GM19043 (cell line): ENCODE measurements at regions not wholly inside any gene's neighbourhood (a gene's known extent, or its start where the extent isn't known, plus 50 kb on each side); places are given as distances from the start of the nearest gene placed in this dataset.

Experiments used
- ATAC-seq: cut with Tn5 transposase; IDR thresholded peaks from one replicate; pipeline ENCODE4 v1.9.1; 2021; ENCODE audit warnings: low read depth; ENCODE audit not compliant: unreplicated experiment

- no peak for ATAC-seq
Observed at GRCh38 chr3:30504939-30505338, 101.5 kb upstream of the TGFBR2 start.

GRCh38 chr3:30505866-30506520 is 100.4 kb upstream of the TGFBR2 start:
- ATAC-seq: no peak

- ATAC-seq: no peak
Observed at GRCh38 chr3:30508339-30508738, 98.1 kb upstream of the TGFBR2 start.

- no peak for ATAC-seq
Observed at GRCh38 chr3:30510596-30510995, 95.8 kb upstream of the TGFBR2 start.

- no peak for ATAC-seq
Observed at GRCh38 chr3:30511524-30512251, 94.7 kb upstream of the TGFBR2 start.

GRCh38 chr3:30512576-30512975 is 93.8 kb upstream of the TGFBR2 start:
- no peak for ATAC-seq

- ATAC-seq: no peak
Observed at GRCh38 chr3:30513374-30514152, 92.8 kb upstream of the TGFBR2 start.

- no peak for ATAC-seq
Observed at GRCh38 chr3:30516238-30516637, 90.2 kb upstream of the TGFBR2 start.

- no peak for ATAC-seq
Observed at GRCh38 chr3:30518181-30518864, 88.1 kb upstream of the TGFBR2 start.

- ATAC-seq: no peak
Observed at GRCh38 chr3:30518872-30519271, 87.5 kb upstream of the TGFBR2 start.

- ATAC-seq: no peak
Observed at GRCh38 chr3:30520699-30521098, 85.7 kb upstream of the TGFBR2 start.

- ATAC-seq: no peak
Observed at GRCh38 chr3:30521156-30521715, 85.2 kb upstream of the TGFBR2 start.

GRCh38 chr3:30522476-30522875 is 83.9 kb upstream of the TGFBR2 start:
- ATAC-seq: no peak

GRCh38 chr3:30523366-30523765 is 83.0 kb upstream of the TGFBR2 start:
- no peak for ATAC-seq

- ATAC-seq: no peak
Observed at GRCh38 chr3:30524357-30525040, 81.9 kb upstream of the TGFBR2 start.

GRCh38 chr3:30526031-30526430 is 80.4 kb upstream of the TGFBR2 start:
- no peak for ATAC-seq

- no peak for ATAC-seq
Observed at GRCh38 chr3:30527186-30527585, 79.2 kb upstream of the TGFBR2 start.

GRCh38 chr3:30527720-30528119 is 78.7 kb upstream of the TGFBR2 start:
- ATAC-seq: no peak

- ATAC-seq: no peak
Observed at GRCh38 chr3:30530084-30530483, 76.3 kb upstream of the TGFBR2 start.

- no peak for ATAC-seq
Observed at GRCh38 chr3:30531017-30531570, 75.3 kb upstream of the TGFBR2 start.
